GM11168 (cell line): ENCODE measurements at regions not wholly inside any gene's neighbourhood (a gene's known extent, or its start where the extent isn't known, plus 50 kb on each side); places are given as distances from the start of the nearest gene placed in this dataset.

Experiments
- in situ Hi-C: fragments of 300-500 bp; cut with MboI; formaldehyde crosslinking; loops from one replicate; pipeline ENCODE4 v1.12.0; 2022; ENCODE audit warnings: low sequenced_read_pairs; ENCODE audit not compliant: unreplicated experiment

DNA sequence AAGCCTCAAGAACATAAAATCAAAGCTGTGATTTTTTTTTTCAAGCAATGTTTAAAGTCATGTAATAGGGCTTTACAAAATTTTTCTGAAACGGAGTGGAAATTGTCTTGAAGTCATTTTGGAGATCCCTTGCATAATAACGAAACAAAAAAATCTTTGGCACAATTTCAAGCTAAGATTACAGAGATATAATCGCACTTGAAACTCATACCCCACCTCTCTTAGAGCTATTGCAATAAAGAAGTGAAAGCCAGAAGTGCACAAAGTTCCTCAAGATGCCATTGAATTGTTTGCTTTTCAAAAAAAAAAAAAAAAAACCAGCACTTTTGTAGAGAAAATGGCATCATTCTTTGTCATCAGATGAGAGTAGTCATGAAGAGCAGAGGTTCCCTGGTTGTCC is 152.3 kb downstream of the PAX3 start:
- in situ Hi-C loops: no loop called here

DNA sequence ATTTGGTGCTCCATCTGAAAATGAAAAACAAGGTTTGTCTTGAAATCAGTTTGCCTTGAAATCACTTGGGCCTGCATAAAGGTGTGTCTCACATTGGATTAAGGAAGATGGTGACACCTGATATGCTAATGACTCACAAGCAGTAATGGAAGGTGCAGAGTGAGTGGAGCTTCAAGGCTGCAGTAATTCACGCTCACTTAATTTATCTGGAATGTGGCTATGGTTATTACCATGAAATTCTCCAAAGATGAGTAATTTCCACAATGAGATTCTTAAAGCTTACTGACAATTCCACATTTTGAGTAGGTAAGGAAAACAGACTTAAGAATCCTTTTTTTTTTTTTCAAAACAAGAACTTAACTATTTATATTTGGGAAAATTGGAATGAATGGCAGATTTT is 156.8 kb downstream of the PAX3 start:
- in situ Hi-C loops: no loop called here

DNA sequence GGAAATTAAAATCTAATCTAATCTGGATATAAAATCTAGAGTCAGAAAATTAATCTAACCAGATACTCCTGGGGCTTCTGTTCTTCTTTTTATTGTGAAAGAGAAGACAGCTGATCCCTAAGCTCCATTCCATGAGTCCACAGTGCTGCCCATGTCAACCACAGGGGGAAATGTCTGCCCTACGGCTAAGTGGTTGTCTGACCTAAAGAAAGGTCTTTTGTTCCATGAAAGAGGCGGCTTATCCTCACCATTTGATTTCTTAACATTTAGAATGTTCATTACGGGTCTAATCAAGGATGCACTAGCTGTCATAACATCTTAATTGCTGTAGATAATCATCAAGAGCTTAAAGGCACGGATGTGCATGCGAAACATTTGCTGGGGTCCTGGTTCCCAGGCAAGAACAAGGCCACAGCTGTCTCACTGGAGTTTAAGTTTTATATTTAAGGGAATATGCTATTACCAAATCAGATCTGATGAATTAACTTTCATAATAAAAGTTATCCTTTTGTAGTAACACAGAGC is 162.6 kb downstream of the PAX3 start:
- in situ Hi-C loops: no loop called here

DNA sequence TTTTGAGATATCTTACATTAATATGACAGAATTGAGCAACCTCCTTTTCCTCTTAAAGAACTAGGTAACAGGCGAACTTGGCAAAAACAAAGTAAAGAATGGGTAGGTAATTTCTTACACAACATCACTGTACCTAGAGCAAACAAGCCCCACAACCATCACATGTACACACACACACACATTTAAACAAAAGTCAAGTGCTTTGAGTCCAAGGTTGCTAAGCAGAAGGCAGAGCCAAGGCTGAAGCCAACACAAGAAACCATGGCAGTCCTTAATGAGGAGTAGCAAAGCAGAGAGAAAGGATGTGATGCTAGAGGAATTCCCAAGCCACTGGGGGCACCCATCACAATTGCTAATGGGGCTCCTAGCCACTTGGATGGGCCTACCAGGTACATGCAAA is 164.1 kb downstream of the PAX3 start:
- in situ Hi-C loops: no loop called here

DNA sequence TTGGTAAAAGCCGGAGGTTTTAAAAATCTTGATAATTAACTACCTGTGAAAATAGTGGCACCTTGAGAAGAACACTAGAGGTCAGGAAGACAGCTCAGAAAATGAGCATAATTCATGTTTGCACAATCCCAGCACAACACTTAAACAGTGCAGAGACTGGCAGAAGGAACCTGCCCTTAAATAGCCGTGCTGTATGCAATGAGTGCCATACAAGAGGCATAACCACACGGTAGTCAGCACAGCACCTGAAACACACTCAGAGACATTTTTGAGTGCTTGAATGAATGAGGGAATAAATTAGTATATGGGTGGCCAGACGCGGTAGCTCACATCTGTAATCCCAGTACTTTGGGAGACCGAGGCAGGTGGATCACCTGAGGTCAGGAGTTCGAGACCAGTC is 164.9 kb downstream of the PAX3 start:
- in situ Hi-C loops: no loop called here

DNA sequence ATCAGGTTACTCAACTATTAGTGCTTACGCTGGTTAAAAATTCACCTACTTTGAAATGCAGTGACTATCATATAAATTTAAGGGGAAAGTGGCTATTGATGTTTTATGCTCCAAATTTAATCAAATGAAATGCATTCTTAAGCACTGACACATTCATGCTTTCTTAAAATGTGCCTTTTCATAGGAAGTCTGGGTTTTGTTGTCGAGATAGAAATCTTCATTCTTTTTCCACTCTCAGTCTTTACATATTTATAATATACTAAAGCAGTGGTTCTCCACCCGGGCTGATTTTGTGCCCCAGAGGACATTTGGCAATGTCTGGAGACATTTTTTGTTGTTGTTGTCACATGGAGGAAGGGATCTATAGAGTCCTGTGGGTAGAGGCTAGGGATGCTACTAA is 167.9 kb downstream of the PAX3 start:
- in situ Hi-C loops: no loop called here

DNA sequence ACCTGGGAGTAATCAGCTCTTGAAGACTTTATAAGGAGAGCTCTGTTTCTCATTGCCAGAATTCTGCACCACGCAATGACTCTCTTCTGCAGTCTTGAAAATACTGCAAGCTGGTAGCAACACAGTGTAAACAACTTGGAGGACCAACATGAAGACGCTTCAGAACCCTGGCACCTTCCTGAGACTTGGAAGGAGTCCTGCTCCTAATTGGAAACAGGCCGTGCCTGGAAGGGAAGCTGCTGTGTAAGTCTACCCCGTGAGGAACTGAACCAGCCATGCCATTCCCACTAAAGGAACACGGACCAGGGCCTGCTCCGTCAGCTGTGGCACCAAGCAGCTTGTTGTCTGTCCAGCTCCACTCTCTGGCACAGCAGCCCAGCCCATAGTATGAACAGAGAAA is 171.1 kb downstream of the PAX3 start:
- in situ Hi-C loops: no loop called here

DNA sequence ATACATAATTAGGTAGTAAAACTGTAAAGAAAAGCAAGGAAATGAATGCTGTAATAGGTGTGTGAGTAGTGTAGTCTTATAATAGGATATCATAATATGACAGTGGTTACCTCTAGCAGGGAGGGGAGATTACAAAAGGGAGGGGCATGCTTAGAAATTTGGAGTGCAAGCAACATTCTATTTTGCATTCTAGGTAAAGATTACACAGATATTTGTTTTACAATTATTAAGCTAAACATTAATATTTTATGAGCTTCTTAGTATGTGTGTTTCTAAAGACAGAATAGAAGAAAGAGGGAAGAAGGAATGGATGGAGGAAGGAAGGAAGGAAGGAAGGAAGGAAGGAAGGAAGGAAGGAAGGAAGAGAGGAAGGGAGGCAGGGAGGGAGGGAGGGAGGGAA is 177.9 kb downstream of the PAX3 start:
- in situ Hi-C loops: no loop called here

DNA sequence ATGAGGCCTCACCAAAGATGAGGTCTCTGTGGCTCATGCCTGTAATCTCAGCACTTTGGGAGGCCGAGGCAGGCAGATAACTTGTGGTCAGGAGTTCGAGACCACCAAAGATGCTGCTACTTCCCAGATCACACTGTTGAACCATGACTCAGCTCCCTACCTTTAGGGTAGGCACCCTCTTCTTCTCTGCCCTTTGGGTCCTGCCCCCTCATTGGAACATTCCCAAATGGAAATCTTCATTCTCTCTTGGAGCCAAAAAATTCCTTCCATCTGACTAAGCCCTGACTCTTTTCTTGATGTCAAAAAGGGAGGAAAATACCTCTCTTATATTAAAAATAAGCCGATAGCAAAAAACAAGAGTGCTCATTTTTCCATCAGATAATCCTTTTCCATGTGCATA is 183.5 kb downstream of the PAX3 start:
- in situ Hi-C loops: no loop called here

DNA sequence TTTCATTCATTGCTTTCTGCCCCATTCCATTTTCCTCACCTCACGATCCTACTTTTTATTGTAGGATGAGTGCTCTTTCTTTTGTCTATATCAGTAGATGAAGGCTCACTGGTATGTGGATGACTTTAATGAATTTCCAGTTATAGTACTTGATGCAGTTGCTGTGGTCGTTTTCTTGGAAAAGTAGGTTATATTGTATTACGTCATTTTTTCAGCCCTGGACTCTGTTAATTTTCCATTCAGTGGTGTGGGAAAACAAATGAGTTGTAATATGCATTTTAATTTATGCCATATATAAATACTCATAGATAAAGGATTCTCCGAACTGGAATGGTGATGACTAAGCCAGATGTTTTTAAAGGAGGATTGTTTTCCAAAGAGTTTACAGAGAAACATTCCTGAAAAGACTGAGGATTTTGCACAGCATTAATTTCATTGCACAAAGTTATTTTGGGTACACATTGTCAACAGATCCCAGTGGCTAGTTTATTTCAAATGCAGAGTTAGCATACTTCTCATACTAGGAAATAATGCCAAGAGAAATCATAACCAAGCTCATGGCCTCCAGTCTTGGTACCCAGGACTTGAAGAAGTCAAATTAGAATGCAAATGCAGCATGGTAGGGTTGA is 189.7 kb downstream of the PAX3 start:
- in situ Hi-C loops: no loop called here

DNA sequence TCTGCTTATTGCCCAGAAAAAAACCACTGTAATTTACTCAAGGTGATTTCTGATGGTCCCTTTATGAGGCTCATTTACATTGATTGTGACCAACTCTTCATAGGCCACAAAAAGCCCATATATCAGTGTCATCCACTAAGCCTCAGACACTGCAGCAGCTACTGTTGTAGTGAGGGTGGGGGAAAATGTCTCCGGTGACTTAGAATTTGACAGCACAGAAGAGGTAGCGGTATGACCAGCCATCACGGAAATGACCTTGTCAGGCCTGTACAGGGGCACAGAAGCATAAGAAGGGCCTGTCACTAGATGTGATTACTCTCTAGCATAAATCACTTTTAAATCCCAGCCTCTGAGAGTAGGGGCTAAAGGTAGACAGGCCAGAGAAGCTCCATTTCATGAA is 190.3 kb downstream of the PAX3 start:
- in situ Hi-C loops: no loop called here

DNA sequence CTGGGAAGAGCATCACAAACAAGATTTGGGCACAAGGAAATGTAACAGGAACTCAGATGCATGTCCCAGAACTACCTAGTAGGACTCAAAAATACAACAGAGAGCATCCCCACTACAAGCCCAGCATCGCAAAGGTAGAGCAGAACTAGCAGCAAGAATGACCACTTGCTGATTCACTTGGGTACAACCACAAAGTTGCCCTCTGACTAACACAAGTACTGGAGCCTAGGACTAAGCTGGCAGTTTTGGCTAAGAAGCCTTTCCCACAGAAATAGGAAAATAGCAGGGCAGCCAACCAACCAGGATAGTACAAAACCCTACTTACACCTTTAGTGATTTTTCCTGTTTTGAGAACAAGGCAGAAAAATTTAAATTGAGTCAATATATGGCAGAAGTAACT is 193.8 kb downstream of the PAX3 start:
- in situ Hi-C loops: no loop called here

DNA sequence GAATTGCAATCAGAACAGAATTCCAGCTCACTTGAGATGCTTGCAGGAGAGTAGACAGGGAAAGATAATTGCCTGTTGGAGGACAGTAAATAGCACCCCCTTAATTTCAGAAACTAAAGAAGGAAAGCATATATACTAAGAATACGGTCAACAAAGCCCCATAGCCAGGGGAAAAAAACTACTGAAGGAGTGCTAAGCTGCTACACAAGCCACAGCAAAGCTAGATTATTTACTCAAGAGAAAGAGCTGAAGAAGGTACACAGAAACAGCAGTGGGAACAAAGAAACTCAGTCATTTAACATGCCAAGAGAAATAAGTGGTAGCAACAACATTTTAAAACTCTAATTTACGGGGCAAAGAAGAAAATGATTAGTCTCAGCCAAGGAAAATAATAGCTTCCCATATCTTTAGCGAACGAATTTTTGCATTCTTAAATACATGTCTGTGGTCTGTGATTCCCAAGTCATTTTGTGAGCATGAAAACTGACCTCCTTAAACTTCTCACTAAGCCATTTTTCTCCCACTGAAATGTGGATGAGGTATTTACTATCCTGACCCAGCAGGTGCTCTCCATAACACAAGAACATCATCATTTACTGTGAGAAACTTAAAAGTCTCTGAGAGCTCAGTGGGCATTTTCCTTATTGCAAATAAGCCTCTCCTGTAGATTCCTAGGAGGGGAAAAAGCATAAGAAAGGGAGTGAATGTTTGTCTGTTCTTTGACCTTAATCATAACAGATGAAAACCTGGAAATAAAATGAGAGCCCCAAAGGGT is 196.0 kb downstream of the PAX3 start:
- in situ Hi-C loops: no loop called here

DNA sequence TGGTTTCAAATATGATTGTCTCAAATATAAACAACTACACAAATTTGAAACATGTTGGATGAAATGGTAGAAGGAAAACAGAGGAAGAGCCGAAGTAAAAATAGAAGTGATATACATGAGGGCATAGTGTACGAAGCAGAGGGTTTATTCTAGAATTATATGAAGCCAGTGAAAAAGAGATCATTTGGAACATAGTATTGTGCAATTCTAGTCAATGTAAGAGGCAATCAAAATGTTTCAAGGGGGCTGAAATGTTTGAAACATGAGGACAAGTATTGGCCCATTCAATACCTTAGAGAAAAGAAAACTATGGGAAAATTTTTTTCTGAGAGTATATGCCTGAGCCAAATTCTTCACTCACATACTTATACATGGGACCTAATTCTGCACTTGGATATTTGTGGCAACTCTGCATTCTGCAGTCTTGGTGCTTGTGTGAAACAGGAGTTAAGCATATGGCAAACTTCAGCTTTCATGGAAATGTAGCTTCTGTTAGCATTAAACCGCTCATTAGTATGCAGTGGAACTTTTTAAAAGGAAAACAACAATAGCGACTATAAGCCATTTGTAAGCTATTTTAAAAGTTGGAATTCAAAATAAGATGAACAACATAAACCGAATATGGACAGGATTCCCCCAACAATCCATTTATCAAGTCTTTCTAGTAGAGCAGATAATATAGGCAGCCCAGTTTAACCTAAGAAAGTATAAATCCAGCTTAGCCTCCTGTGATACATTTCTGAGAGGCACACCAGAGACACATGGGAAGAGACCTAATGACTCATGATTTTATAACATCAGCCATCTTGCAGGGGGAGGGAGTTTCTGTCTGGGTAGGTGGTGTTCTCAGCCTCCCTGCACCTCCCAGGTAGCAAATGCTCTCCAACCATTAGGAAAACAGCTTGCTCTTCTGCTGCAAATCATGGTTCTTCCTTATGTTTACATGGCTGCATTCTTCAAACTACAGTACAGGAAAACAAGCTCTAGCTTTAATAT is 197.8 kb downstream of the PAX3 start:
- in situ Hi-C loops: no loop called here

DNA sequence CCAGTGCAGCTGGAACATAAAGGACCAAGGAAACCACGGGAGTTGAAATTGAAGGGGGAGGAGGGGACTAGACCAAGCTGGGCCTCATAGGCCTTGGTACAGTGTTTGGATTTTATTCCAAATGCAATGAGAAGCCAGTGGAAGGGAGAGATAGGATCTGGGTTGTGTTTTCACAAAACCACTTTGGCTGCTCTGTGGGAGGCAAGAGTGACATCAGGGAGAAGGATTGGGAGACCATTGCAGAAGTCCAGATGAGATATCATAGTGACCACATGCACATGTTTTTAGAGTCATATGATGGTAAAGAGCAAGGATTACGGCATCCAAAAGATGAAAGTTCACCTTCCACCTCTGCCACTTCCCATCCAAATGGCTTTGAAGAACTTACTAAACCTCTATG is 210.2 kb downstream of the PAX3 start:
- in situ Hi-C loops: no loop called here

DNA sequence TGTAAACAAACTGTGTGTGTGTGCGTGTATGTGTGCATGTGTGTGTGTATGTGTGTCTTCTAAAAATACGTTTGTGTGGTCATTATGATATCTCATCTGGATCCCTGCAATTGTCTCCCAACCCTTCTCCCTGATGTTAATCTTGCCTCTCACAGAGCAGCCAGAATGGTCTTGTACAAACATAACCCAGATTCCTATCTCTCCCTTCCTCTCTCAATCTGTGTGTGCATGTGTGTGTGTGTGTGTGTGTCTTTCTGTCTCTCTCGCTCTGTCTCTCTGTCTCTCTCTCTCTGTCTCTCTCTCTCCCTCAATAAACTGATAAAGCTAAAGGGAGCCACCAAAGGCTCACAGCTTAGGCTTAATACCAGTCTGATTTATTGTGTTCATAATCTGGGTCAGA is 210.8 kb downstream of the PAX3 start:
- in situ Hi-C loops: no loop called here

DNA sequence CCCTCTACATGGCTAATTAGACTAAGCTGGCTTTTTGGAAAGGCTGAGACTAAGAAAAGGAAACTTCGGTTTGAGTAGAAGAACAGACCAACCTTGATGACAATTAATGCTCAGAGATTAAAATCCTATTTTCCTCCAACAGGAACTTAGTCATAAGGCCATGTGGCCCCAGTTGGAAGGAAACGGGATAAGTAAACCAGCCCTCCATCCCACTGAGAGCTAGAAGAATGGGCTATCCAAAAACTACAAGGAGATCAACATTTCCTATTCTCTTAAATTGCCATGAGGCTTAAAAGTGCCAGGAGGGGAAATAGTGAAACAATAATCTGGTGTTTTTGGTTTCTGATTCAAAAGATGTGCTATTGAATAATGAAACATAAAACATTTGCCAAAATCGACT is 216.6 kb downstream of the PAX3 start:
- in situ Hi-C loops: no loop called here

DNA sequence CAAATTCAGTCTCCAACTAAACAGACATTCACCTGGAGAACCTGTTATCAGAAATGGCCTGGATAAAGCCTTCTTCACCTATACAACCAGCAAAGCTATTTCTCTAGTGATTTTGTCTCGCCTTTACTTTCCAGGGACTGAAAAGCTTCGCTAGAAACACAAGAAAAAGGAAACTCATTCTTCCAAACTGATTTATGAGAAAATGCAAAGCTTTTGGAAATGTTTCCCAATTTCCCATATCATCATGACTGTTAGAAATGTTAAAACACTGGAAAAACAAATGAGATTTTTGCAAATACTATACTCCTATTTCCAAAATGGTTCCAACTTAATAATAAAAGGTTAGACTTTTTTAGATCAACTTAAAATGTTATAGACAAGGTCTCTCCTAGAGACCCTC is 218.7 kb downstream of the PAX3 start:
- in situ Hi-C loops: no loop called here

DNA sequence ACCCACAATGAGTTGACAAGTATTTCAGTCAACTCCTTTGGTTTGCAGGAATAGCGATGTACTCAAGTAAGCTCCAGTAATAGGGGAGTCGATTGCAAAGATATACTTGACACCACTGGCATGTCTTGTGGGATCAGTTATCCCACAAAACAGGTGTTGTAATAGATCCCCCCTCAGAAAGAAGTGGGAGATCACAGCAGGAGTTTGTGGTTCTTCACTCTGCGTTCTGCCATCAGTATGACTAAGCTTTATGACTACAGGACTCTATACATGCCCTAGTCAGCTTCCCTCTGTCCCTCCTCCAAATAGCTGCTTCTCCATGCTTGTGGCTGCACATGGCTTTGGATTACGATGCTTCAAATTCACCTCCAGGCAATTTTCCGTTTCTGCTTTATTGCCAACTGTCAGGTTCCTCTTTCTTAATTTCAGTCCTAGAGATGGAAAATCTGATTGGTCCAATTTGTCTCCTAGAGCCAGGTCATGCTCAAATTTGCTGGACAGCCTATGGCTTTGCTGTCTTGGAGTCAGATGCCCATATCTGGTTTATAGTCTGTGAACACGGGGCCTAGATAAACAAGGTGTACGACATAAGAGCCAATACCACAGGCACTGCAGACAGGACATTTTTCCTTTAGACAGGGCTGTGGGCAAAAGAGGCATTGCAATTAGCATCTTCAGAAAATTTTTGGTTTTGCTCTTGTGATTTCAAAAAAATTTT is 221.7 kb downstream of the PAX3 start:
- in situ Hi-C loops: no loop called here

DNA sequence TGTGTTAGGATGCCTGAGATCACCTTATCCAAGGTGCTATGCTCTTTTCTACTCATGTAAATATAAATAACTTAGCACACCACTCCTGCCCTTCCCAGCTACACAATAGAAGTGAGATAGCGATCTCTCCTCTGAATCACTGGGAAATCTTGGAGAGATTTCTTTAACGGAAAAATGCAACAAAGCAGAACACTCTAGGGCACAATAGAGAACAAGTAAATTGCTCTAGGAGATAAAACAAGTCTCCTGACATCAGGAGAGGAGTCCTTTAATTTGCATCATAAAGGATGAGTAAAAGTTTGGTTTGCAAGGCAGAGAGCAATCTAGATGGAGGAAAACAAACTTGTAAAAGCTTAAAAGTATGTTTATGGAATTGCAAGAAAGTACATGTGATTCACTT is 224.1 kb downstream of the PAX3 start:
- in situ Hi-C loops: loop anchor here (25.0 kb wide), 1 partner anchor 488 kb away; no protein-coding TSS in a partner anchor
